HL-60 (cell line): ENCODE measurements at regions not wholly inside any gene's neighbourhood (a gene's known extent, or its start where the extent isn't known, plus 50 kb on each side); places are given as distances from the start of the nearest gene placed in this dataset.

Experiments
- CTCF ChIP-seq: IDR thresholded peaks from one replicate; pipeline ENCODE4 v1.5.1; 2011; ENCODE audit warnings: low read length, control low read depth, inconsistent platforms; ENCODE audit not compliant: insufficient read depth
- GABPA ChIP-seq: IDR thresholded peaks from 2 replicates; pipeline ENCODE4 v1.6.1; 2012; ENCODE audit warnings: low read depth
- POLR2AphosphoS5 ChIP-seq: IDR thresholded peaks from 2 replicates; pipeline ENCODE4 v1.6.1; 2012; ENCODE audit warnings: low read depth
- SPI1 ChIP-seq: IDR thresholded peaks from 2 replicates; pipeline ENCODE4 v1.6.1; 2012; ENCODE audit warnings: low read depth, mild to moderate bottlenecking, borderline replicate concordance

GRCh38 chr2:75327334-75327733 is 128.0 kb upstream of the TACR1 start:
- no peak for TF ChIP-seq CTCF
- TF ChIP-seq SPI1: no peak
- TF ChIP-seq POLR2AphosphoS5: no peak
- TF ChIP-seq GABPA: no peak
